ENCODE measurements at regions not wholly inside any gene's neighbourhood (a gene's known extent, or its start where the extent isn't known, plus 50 kb on each side); places are given as distances from the start of the nearest gene placed in this dataset.

- Histone ChIP-seq H3K9me3 (ENCODE audit: control insufficient read depth, insufficient read depth, low read depth, low read length) (no peaks in the 10 kb centered on the region), H3K4me1 (ENCODE audit: control insufficient read depth, extremely low read depth, insufficient read depth, low read length) (no peaks in the 10 kb centered on the region), H3K79me2 (ENCODE audit: control insufficient read depth, insufficient read depth, low read length) (no peaks in the 10 kb centered on the region), H2AFZ (ENCODE audit: low read length) (no peak overlapping the region), H3K9ac (ENCODE audit: insufficient read depth, low read length) (no peak overlapping the region), H3K4me3 (replicated peaks in 1 of 4; ENCODE audit: control extremely low read depth in 1 of 4, insufficient read depth in 1 of 4, low read depth in 3 of 4, low read length in 4 of 4) (no peak overlapping the region), H3K27me3 (ENCODE audit: control insufficient read depth, insufficient read depth, low read length) (no peaks in the 10 kb centered on the region), H4K20me1 (ENCODE audit: control insufficient read depth, extremely low read depth, insufficient read depth, low read length) (no peaks in the 10 kb centered on the region), H3K4me2 (ENCODE audit: extremely low read depth, insufficient read depth, low read length) (no peak overlapping the region), H3K27ac (ENCODE audit: insufficient read depth, low read length) (no peak overlapping the region), H3K36me3 (ENCODE audit: control insufficient read depth, insufficient read depth, low read length) (no peaks in the 10 kb centered on the region)
- TF ChIP-seq CTCF (conservative IDR thresholded peaks at IDR 0.05 in 1 of 2, IDR thresholded peaks at IDR 0.05 in 1 of 2; ENCODE audit: low read depth in 1 of 2, low read length in 2 of 2) = no peak
- no peak for TF ChIP-seq EZH2 (IDR thresholded peaks at IDR 0.05; ENCODE audit: low read length, missing control alignments)
- no peak for DNase-seq (ENCODE audit: low read depth in 2 of 2)
Measured at GRCh38 chr17:52470553-52470952, 312.0 kb upstream of the CA10 start.

- H3K27me3 ChIP-seq (ENCODE audit: control insufficient read depth, insufficient read depth, low read length) = no peaks in the 10 kb centered on the region
- H3K36me3 ChIP-seq (ENCODE audit: control insufficient read depth, insufficient read depth, low read length) = no peaks in the 10 kb centered on the region
- no peaks in the 10 kb centered on the region for H3K4me1 ChIP-seq (ENCODE audit: control insufficient read depth, extremely low read depth, insufficient read depth, low read length)
- no peak for TF ChIP-seq CTCF (conservative IDR thresholded peaks at IDR 0.05 in 1 of 2, IDR thresholded peaks at IDR 0.05 in 1 of 2; ENCODE audit: low read depth in 1 of 2, low read length in 2 of 2)
- no peak for TF ChIP-seq EZH2 (IDR thresholded peaks at IDR 0.05; ENCODE audit: low read length, missing control alignments)
- no peak overlapping the region for H3K4me2 ChIP-seq (ENCODE audit: extremely low read depth, insufficient read depth, low read length)
- H3K9ac ChIP-seq (ENCODE audit: insufficient read depth, low read length) = no peak overlapping the region
- no peak overlapping the region for H2AFZ ChIP-seq (ENCODE audit: low read length)
- H3K9me3 ChIP-seq (ENCODE audit: control insufficient read depth, insufficient read depth, low read depth, low read length) = no peaks in the 10 kb centered on the region
- H3K79me2 ChIP-seq (ENCODE audit: control insufficient read depth, insufficient read depth, low read length) = no peaks in the 10 kb centered on the region
- DNase-seq (ENCODE audit: low read depth in 2 of 2) = no peak
- H3K4me3 ChIP-seq (replicated peaks in 1 of 4; ENCODE audit: control extremely low read depth in 1 of 4, insufficient read depth in 1 of 4, low read depth in 3 of 4, low read length in 4 of 4) = no peak overlapping the region
- H3K27ac ChIP-seq (ENCODE audit: insufficient read depth, low read length) = no peak overlapping the region
- no peaks in the 10 kb centered on the region for H4K20me1 ChIP-seq (ENCODE audit: control insufficient read depth, extremely low read depth, insufficient read depth, low read length)
Measured at GRCh38 chr17:52465407-52465806, 306.9 kb upstream of the CA10 start.

DNA sequence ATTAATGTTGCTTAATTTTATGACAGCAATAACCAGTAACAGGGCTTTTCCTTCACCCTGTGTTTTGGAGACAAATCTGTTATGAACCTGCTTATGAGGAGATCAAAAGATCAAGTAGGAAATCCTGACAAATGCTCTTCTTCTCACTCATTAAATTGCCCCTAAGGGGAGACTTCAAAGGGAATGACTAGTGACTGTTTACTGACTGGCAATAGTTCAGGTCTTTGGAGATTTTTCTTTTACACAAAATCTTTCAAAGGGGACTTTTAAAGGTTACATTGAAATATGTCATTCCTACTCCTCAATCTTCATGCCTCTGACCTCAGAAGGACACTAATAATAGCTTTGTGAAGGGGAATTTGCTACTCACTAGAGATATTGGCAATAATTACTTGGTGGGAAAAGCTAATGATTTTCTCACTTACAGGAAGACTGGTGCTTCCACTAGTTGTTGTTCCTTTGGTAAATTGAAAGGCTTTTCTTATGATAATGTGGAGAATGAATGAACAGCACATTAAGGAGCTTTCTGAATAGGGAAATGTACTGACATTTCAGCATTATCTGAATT lies 292.9 kb upstream of the CA10 start:
- H3K4me2 ChIP-seq (ENCODE audit: extremely low read depth, insufficient read depth, low read length) = no peak overlapping the region
- no peaks in the 10 kb centered on the region for H3K36me3 ChIP-seq (ENCODE audit: control insufficient read depth, insufficient read depth, low read length)
- H3K9ac ChIP-seq (ENCODE audit: insufficient read depth, low read length) = no peak overlapping the region
- no peaks in the 10 kb centered on the region for H3K27me3 ChIP-seq (ENCODE audit: control insufficient read depth, insufficient read depth, low read length)
- H3K4me3 ChIP-seq (replicated peaks in 1 of 4; ENCODE audit: control extremely low read depth in 1 of 4, insufficient read depth in 1 of 4, low read depth in 3 of 4, low read length in 4 of 4) = no peak overlapping the region
- H3K79me2 ChIP-seq (ENCODE audit: control insufficient read depth, insufficient read depth, low read length) = no peaks in the 10 kb centered on the region
- no peaks in the 10 kb centered on the region for H4K20me1 ChIP-seq (ENCODE audit: control insufficient read depth, extremely low read depth, insufficient read depth, low read length)
- H2AFZ ChIP-seq (ENCODE audit: low read length) = no peak overlapping the region
- H3K27ac ChIP-seq (ENCODE audit: insufficient read depth, low read length) = no peak overlapping the region
- no peaks in the 10 kb centered on the region for H3K4me1 ChIP-seq (ENCODE audit: control insufficient read depth, extremely low read depth, insufficient read depth, low read length)
- DNase-seq (ENCODE audit: low read depth in 2 of 2) = no peak
- no peaks in the 10 kb centered on the region for H3K9me3 ChIP-seq (ENCODE audit: control insufficient read depth, insufficient read depth, low read depth, low read length)
- TF ChIP-seq EZH2 (IDR thresholded peaks at IDR 0.05; ENCODE audit: low read length, missing control alignments) = no peak
